Fibroblast of the aortic adventitia (primary cell): ENCODE measurements at regions not wholly inside any gene's neighbourhood (a gene's known extent, or its start where the extent isn't known, plus 50 kb on each side); places are given as distances from the start of the nearest gene placed in this dataset.
A peak's percentile ranks its signal among the peaks of the same experiment; 100 is the strongest.
"Not testable (repeated sequence)": the region's sequence is repeated elsewhere in the genome, so short reads cannot be mapped to it uniquely, and the experiment has no call there.

ENCODE experiments used
- DNase-seq: peaks from one replicate; pipeline ENCODE4 v3.0.0-alpha.2; 2010; ENCODE audit warnings: low read depth
- H3K4me3 ChIP-seq: 2 replicates; pipeline ENCODE4 v1.5.1; 2011; ENCODE audit warnings: low read depth, mild to moderate bottlenecking, control low read depth, low read length, moderate library complexity
- TF ChIP-seq, protein P1 (sequence below): IDR thresholded peaks from 2 replicates; pipeline ENCODE4 v1.5.1; 2011; ENCODE audit warnings: mild to moderate bottlenecking, low read length, control low read depth, inconsistent platforms; ENCODE audit not compliant: insufficient read depth

DNA sequence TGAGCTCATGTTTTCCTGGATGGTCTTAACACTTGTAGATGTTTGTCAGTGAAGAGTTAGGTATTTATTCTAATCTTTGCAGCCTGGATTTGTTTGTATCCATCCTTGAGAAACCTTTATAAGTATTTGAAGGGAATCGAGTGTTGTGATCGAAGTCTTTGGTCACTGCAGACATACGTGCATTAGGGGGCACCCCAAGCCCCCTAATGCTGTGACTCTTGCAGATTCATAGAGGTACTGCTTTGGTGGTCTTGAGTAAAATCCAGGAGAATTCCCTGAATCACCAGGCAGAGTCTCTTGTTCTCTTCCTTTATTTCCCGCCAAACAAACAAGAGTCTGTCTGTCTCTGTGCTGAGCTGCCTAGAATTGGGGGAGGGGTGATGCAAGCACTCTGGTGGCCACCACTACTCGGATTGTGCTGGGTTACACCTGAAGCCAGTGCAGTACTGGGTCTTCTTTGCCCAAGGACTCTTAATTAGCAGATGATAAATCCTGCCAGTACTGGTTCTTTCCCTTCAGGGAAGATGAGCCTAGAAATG lies 170.5 kb upstream of the POU1F1 start:
- no peak overlapping the region for H3K4me3 ChIP-seq
- no peak for DNase-seq
- TF ChIP-seq, protein P1, sequence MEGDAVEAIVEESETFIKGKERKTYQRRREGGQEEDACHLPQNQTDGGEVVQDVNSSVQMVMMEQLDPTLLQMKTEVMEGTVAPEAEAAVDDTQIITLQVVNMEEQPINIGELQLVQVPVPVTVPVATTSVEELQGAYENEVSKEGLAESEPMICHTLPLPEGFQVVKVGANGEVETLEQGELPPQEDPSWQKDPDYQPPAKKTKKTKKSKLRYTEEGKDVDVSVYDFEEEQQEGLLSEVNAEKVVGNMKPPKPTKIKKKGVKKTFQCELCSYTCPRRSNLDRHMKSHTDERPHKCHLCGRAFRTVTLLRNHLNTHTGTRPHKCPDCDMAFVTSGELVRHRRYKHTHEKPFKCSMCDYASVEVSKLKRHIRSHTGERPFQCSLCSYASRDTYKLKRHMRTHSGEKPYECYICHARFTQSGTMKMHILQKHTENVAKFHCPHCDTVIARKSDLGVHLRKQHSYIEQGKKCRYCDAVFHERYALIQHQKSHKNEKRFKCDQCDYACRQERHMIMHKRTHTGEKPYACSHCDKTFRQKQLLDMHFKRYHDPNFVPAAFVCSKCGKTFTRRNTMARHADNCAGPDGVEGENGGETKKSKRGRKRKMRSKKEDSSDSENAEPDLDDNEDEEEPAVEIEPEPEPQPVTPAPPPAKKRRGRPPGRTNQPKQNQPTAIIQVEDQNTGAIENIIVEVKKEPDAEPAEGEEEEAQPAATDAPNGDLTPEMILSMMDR, result no peak

DNA sequence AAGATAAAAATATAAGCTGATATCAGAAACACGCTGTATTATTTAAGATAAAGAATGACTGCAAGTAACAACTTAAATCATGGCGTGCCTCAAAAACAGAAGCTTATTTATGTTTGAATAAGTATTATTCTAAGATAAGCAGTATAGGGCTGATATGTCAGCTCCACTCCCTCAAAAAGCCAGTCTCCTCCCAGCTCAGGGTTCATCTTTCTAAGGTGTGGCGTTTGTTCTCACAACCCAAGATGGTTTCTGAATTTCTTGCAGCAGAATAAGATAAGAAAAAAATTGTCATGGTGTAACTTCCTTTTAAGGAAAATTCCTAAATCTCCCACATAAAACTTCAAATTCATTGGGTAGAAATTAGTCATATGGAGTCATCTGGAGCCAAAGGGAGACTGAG lies 166.1 kb upstream of the POU1F1 start:
- no peak for DNase-seq
- no peak overlapping the region for H3K4me3 ChIP-seq
- TF ChIP-seq, protein P1, result no peak

DNA sequence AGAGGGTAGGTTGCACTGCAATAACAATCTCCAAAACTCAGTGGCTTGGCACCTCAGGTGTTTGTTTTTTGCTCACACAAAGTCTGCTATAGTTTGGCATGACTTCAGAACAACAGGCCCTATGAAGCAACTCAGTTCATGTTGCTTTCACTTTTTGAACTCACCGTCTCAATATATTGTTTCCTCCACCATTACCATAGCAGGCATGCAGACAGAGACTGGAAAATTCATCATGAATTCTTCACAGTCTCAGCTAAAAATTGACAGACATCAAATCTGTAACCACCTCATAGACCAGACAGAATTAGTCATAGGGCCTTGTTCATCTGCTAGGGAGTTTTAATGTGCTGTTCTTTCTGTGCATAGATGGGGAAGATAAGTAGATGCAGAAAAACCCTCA lies 161.4 kb upstream of the POU1F1 start:
- DNase-seq, result peak; percentile 30
- H3K4me3 ChIP-seq, result no peak overlapping the region
- TF ChIP-seq, protein P1, result no peak

DNA sequence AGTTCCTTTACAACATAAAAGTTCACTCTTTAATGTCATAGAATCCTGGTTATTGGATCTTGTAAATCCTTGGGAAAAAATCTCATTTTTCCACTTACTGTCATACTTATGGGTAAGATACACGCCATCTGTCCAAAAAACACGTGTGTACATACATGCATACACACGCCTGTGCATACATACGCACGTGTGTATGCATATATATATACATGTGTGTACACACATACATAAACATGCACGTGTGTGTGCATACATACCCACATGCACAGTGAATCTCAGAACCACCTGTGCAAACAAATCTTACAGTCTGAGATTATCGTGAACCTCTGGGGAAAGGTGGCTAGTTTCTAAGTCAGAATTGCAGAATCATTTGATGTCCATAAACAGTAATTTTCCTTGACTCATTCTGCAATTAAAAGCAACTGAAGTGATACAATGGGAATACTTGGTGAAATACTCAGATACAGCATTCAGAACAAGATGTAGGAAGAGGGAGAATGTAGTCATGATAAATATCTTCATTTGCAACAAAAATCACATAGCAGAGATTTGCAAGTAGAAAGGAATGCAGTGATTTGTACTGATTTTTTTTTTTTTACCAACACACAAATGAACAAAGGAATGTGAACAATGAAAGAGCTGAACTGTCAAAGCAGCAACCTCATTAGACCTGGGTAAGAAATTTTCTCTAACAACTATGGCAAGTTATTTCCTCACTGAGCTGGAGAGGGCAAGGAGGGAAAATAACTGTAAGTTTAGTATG lies 160.6 kb upstream of the POU1F1 start:
- TF ChIP-seq, protein P1, result no peak
- DNase-seq, result peak; percentile 66
- no peak overlapping the region for H3K4me3 ChIP-seq

DNA sequence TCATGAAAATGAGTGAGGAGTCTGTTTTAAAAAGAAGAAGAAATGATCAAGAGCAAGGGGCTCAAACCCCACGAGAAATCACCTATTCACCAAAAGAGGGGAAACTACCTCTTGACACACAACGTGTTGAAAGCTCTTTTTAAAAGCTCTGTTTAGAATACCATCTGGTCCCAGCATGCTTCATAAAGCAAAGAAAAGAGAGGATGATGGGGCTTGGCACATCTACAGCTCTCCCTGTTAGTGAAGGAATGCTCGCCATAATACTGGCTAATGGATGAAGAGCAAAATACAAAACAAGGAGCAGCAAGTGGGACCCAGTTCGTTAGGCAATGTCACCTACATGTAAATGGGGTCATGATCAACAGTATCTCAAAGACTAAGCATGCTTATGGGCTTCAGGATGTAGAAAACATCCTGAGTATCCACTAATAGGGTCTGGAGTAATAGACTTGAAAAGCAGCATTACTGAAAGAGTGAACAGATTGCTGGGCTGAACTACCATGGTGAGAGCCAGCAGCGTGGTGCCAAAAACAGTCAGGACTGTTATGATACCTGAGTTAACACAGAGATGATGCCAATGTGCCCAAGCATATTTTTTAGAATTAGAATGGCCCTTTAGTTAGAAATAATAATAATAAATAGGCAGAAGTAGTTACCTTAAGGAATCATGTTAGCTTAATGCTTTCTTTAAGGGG lies 159.7 kb upstream of the POU1F1 start:
- no peak for DNase-seq
- TF ChIP-seq, protein P1, result no peak
- H3K4me3 ChIP-seq, result no peak overlapping the region

DNA sequence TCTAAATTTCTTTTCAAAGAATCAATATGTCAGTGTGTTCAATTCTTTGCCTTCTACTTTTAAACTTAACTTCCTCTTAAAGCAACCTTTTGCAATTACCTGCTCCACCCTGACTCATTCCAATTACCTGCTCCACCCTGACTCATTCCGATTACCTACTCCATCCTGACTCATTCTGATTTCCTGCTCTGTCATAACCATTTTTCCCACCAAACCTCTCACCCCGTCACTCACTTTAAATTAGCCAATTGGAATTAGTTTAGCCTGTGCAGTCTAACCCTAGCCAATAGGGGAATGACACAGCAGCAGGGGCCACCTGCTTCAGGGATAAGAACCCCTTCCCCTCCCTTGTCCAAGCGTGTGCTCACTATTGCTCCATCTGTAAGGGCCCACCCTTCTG lies 157.1 kb upstream of the POU1F1 start:
- DNase-seq, H3K4me3 ChIP-seq: not testable (repeated sequence)

DNA sequence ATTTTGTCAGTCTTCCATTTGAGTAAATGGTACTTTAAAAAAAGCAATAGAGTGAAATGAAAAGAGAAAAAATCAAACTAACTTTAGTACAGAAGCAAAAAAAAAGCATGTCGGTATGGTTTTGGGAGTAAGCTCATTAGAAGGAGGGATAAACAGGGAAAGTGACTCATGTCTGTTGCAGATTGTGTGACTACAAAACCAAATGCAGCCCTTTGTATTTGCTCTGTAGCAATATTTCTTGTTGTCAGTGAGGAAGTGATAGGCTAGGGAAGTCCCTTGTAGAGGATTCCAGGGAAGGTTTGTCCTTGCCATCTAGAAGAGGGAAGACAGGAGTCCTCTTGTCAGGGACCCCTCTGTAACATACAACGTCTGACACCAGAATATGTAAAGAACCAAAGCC lies 150.5 kb upstream of the POU1F1 start:
- no peak overlapping the region for H3K4me3 ChIP-seq
- TF ChIP-seq, protein P1, result no peak
- DNase-seq, result peak; percentile 28
